Ishikawa (cell line): ENCODE measurements at regions not wholly inside any gene's neighbourhood (a gene's known extent, or its start where the extent isn't known, plus 50 kb on each side); places are given as distances from the start of the nearest gene placed in this dataset.

Source experiments
- CEBPB ChIP-seq: IDR thresholded peaks from 2 replicates; pipeline ENCODE4 v1.6.1; 2012
- CREB1 ChIP-seq: IDR thresholded peaks from 2 replicates; pipeline ENCODE4 v1.6.1; 2012; ENCODE audit warnings: low read depth
- EGR1 ChIP-seq: IDR thresholded peaks from 2 replicates; pipeline ENCODE4 v1.6.1; 2012
- EP300 ChIP-seq: IDR thresholded peaks from 2 replicates; pipeline ENCODE4 v1.6.1; 2012; ENCODE audit warnings: borderline replicate concordance
- FOXM1 ChIP-seq: IDR thresholded peaks from 2 replicates; pipeline ENCODE4 v1.6.1; 2012; ENCODE audit warnings: low read depth, borderline replicate concordance
- MAX ChIP-seq: IDR thresholded peaks from 2 replicates; pipeline ENCODE4 v1.6.1; 2012
- NFIC ChIP-seq: IDR thresholded peaks from 2 replicates; pipeline ENCODE4 v1.6.1; 2012
- RAD21 ChIP-seq: IDR thresholded peaks from 2 replicates; pipeline ENCODE4 v1.6.1; 2012; ENCODE audit warnings: low read depth
- TAF1 ChIP-seq: IDR thresholded peaks from 2 replicates; pipeline ENCODE4 v1.6.1; 2012; ENCODE audit warnings: low read depth, mild to moderate bottlenecking
- TCF12 ChIP-seq: IDR thresholded peaks from 2 replicates; pipeline ENCODE4 v1.6.1; 2012; ENCODE audit warnings: low read depth
- TEAD4 ChIP-seq: IDR thresholded peaks from 2 replicates; pipeline ENCODE4 v1.6.1; 2012
- YY1 ChIP-seq: IDR thresholded peaks from 2 replicates; pipeline ENCODE4 v1.6.1; 2012; ENCODE audit warnings: low read depth
- ZBTB7A ChIP-seq: IDR thresholded peaks from 2 replicates; pipeline ENCODE4 v1.6.1; 2012; ENCODE audit warnings: low read depth
- TF ChIP-seq, protein P1 (sequence below): IDR thresholded peaks from 2 replicates; pipeline ENCODE4 v1.6.1; 2012; ENCODE audit warnings: low read depth, mild to moderate bottlenecking
- TF ChIP-seq, protein P2 (sequence below): IDR thresholded peaks from 2 replicates; pipeline ENCODE4 v1.6.1; 2012

DNA sequence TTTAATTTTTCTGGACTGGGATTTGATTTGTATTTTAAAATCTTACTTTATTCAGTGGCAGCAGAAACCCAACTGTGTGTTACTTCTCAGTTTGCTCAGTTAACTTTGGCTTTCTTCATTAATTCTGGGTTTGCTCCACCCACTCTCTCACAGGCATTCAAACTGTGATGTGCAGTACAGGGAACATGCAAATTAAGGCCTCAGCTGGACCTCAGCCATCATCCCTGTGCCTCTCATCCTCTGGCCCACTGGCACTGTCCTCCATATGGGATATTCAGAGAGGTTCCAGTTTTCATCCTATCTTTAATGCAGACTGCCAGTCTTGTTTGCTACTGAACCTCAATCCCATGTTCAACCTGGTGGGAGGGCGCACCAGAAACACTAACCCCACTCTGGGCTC, 743.4 kb upstream of the IGFBP3 start:
- TF ChIP-seq FOXM1, result no peak
- no peak for TF ChIP-seq NFIC
- TF ChIP-seq EGR1, result no peak
- TF ChIP-seq MAX, result no peak
- TF ChIP-seq TAF1, result no peak
- no peak for TF ChIP-seq CEBPB
- TF ChIP-seq, protein P1, sequence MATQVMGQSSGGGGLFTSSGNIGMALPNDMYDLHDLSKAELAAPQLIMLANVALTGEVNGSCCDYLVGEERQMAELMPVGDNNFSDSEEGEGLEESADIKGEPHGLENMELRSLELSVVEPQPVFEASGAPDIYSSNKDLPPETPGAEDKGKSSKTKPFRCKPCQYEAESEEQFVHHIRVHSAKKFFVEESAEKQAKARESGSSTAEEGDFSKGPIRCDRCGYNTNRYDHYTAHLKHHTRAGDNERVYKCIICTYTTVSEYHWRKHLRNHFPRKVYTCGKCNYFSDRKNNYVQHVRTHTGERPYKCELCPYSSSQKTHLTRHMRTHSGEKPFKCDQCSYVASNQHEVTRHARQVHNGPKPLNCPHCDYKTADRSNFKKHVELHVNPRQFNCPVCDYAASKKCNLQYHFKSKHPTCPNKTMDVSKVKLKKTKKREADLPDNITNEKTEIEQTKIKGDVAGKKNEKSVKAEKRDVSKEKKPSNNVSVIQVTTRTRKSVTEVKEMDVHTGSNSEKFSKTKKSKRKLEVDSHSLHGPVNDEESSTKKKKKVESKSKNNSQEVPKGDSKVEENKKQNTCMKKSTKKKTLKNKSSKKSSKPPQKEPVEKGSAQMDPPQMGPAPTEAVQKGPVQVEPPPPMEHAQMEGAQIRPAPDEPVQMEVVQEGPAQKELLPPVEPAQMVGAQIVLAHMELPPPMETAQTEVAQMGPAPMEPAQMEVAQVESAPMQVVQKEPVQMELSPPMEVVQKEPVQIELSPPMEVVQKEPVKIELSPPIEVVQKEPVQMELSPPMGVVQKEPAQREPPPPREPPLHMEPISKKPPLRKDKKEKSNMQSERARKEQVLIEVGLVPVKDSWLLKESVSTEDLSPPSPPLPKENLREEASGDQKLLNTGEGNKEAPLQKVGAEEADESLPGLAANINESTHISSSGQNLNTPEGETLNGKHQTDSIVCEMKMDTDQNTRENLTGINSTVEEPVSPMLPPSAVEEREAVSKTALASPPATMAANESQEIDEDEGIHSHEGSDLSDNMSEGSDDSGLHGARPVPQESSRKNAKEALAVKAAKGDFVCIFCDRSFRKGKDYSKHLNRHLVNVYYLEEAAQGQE, result no peak
- no peak for TF ChIP-seq RAD21
- no peak for TF ChIP-seq CREB1
- TF ChIP-seq TCF12, result no peak
- no peak for TF ChIP-seq ZBTB7A
- TF ChIP-seq, protein P2, sequence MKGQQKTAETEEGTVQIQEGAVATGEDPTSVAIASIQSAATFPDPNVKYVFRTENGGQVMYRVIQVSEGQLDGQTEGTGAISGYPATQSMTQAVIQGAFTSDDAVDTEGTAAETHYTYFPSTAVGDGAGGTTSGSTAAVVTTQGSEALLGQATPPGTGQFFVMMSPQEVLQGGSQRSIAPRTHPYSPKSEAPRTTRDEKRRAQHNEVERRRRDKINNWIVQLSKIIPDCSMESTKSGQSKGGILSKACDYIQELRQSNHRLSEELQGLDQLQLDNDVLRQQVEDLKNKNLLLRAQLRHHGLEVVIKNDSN, result no peak
- TF ChIP-seq YY1, result no peak
- TF ChIP-seq TEAD4, result no peak
- no peak for TF ChIP-seq EP300

GRCh38 chr7:46663025-46663424, 742.0 kb upstream of the IGFBP3 start:
- TF ChIP-seq EP300 (no peak), YY1 (no peak), TCF12 (no peak), NFIC (no peak), FOXM1 (no peak), TEAD4 (no peak), EGR1 (no peak), CEBPB (no peak), ZBTB7A (no peak), CREB1 (no peak), MAX (no peak), RAD21 (no peak)
- TF ChIP-seq, protein P1, result no peak

- TF ChIP-seq ZBTB7A (no peak), TCF12 (no peak), CREB1 (no peak), TEAD4 (no peak), MAX (no peak), EGR1 (no peak), FOXM1 (no peak), YY1 (no peak), EP300 (no peak), NFIC (no peak), TAF1 (no peak), CEBPB (no peak), RAD21 (no peak)
- TF ChIP-seq, protein P2, result no peak
- TF ChIP-seq, protein P1, result no peak
Measured at GRCh38 chr7:46661431-46661830, 740.4 kb upstream of the IGFBP3 start.

DNA sequence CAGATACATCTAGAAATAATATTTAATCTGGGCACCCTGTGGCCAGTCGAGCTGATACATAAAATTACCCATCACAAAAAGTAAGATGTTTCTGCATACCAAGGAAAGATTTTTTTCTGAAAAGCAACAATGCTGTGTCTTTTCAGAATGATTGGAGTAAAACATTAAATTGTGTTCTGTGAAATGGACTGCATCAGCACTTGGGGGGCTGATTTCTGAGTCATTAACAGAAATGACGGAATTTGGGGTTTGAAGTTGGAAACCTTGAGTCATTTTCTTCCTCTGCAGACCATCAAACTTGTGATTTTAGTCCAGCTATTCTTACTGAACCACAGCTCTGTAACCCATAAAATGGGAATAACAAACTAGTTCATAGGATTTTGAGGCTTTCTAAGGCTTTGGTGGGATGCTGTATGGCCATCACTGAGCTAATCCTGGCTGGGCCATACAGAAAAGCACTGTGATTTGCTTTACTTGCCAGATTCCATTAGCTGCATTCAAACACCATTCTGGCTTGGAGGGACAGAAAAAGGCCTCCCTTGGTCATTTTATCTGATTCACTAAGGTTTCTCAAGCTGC, 739.4 kb upstream of the IGFBP3 start:
- TF ChIP-seq YY1, result no peak
- no peak for TF ChIP-seq TEAD4
- TF ChIP-seq NFIC, result no peak
- no peak for TF ChIP-seq MAX
- no peak for TF ChIP-seq TCF12
- no peak for TF ChIP-seq RAD21
- TF ChIP-seq, protein P1, result no peak
- TF ChIP-seq CREB1, result no peak
- no peak for TF ChIP-seq TAF1
- no peak for TF ChIP-seq CEBPB
- TF ChIP-seq ZBTB7A, result no peak
- TF ChIP-seq EGR1, result no peak
- no peak for TF ChIP-seq EP300
- TF ChIP-seq, protein P2, result no peak
- TF ChIP-seq FOXM1, result no peak
